H1 (cell line): ENCODE measurements at regions not wholly inside any gene's neighbourhood (a gene's known extent, or its start where the extent isn't known, plus 50 kb on each side); places are given as distances from the start of the nearest gene placed in this dataset.

Source experiments
- CTCF ChIA-PET: fragments of 300-600 bp; sonication (Branson Sonifier 250); formaldehyde crosslinking; loops from one replicate; lab custom pipeline; 2021; ENCODE audit not compliant: partially characterized antibody; lab: Charles Lee
- POLR2A ChIA-PET: fragments of 300-600 bp; sonication (Branson Sonifier 250); formaldehyde crosslinking; loops from one replicate; lab custom pipeline; 2021; ENCODE audit warnings: inconsistent platforms; ENCODE audit not compliant: partially characterized antibody; lab: Charles Lee
- DNase-seq, 2 experiments: peaks; one replicate each; pipeline versions ENCODE4 v3.0.0 to v3.0.0-alpha.2; 2010 to 2022; ENCODE audit warnings: low spot score in 2 of 2, low read depth in 1 of 2, mixed read lengths in 1 of 2
- FAIRE-seq: peaks from 2 replicates; lab custom pipeline; 2011; peaks lifted over from hg19 to GRCh38; lab: Jason Lieb, UNC
- H2AFZ ChIP-seq: 2 replicates; pipeline ENCODE4 v1.8.1; 2012; ENCODE audit warnings: low read length, inconsistent platforms
- H2AK5ac ChIP-seq: 2 replicates; pipeline ENCODE4 v1.6.1; 2013; ENCODE audit warnings: low read depth, low read length
- H2BK120ac ChIP-seq: replicated peaks from 2 replicates; pipeline ENCODE3; 2013; ENCODE audit warnings: low read depth, low read length, inconsistent platforms
- H2BK12ac ChIP-seq: 2 replicates; pipeline ENCODE4 v1.6.1; 2013; ENCODE audit warnings: low read depth, low read length
- H2BK15ac ChIP-seq: 2 replicates; pipeline ENCODE4 v1.6.1; 2013; ENCODE audit warnings: low read length
- H2BK20ac ChIP-seq: 2 replicates; pipeline ENCODE4 v1.6.1; 2013; ENCODE audit warnings: low read length
- H2BK5ac ChIP-seq: 2 replicates; pipeline ENCODE4 v1.6.1; 2013; ENCODE audit warnings: low read depth, low read length
- H3K14ac ChIP-seq: 2 replicates; pipeline ENCODE4 v1.6.1; 2013; ENCODE audit warnings: inconsistent platforms; ENCODE audit not compliant: insufficient read length
- H3K18ac ChIP-seq: 2 replicates; pipeline ENCODE4 v1.6.1; 2013; ENCODE audit warnings: low read length; ENCODE audit errors: extremely low read depth
- H3K23ac ChIP-seq: 2 replicates; pipeline ENCODE4 v1.6.1; 2013; ENCODE audit warnings: inconsistent platforms; ENCODE audit not compliant: insufficient read length
- H3K23me2 ChIP-seq: 2 replicates; pipeline ENCODE4 v1.6.1; 2013; ENCODE audit warnings: low read depth, low read length
- H3K27ac ChIP-seq: 2 replicates; pipeline ENCODE4 v1.6.1; 2011; ENCODE audit warnings: low read depth, low read length, inconsistent platforms
- H3K27me3 ChIP-seq, 4 experiments: replicated peaks in 1 of 4; 1 replicate in 1 of 4; 2 replicates in 3 of 4; pipeline versions ENCODE4 v1.6.1 to v1.8.1; 2011 to 2013; ENCODE audit warnings: low read length in 3 of 4, mild to moderate bottlenecking in 3 of 4, inconsistent platforms in 2 of 4, mixed read lengths in 2 of 4, moderate library complexity in 1 of 4; ENCODE audit not compliant: control insufficient read depth in 3 of 4, insufficient read depth in 3 of 4; ENCODE audit errors: extremely low read depth in 1 of 4
- H3K36me3 ChIP-seq, 4 experiments: 2 replicates each; pipeline versions ENCODE4 v1.6.1 to v1.8.1; 2011 to 2013; ENCODE audit warnings: mild to moderate bottlenecking in 4 of 4, low read length in 3 of 4, moderate library complexity in 2 of 4, control low read depth in 1 of 4, inconsistent platforms in 1 of 4; ENCODE audit not compliant: insufficient read depth in 4 of 4, control insufficient read depth in 2 of 4
- H3K4ac ChIP-seq: replicated peaks from 2 replicates; pipeline ENCODE3; 2013; ENCODE audit warnings: low read length, low read depth, mixed read lengths, inconsistent platforms; ENCODE audit not compliant: insufficient read length
- H3K4me1 ChIP-seq, 4 experiments: replicated peaks in 1 of 4; 1 replicate in 1 of 4; 2 replicates in 3 of 4; pipeline versions ENCODE4 v1.6.1 to v1.8.1; 2011 to 2013; ENCODE audit warnings: low read length in 3 of 4, inconsistent platforms in 2 of 4, mixed read lengths in 1 of 4; ENCODE audit not compliant: insufficient read depth in 4 of 4, control insufficient read depth in 3 of 4
- H3K4me2 ChIP-seq, 2 experiments: 2 replicates each; pipeline versions ENCODE4 v1.6.1 to v1.8.1; 2011 to 2013; ENCODE audit warnings: low read depth in 2 of 2, low read length in 2 of 2, control low read depth in 1 of 2, inconsistent platforms in 1 of 2, mild to moderate bottlenecking in 1 of 2; ENCODE audit not compliant: insufficient read depth in 1 of 2
- H3K4me3 ChIP-seq, 4 experiments: fragments of 200-600, 300-600 bp in 1 of 4; sonication (generic), shearing (Covaris generic), sonication (Bioruptor Twin) in 1 of 4; 2 replicates each; pipeline versions ENCODE4 v1.5.1 to v1.8.1; 2011 to 2016; ENCODE audit warnings: low read length in 4 of 4, low read depth in 3 of 4, control low read depth in 2 of 4, inconsistent platforms in 2 of 4, mild to moderate bottlenecking in 2 of 4, mixed read lengths in 1 of 4, moderate library complexity in 1 of 4; ENCODE audit not compliant: insufficient read depth in 2 of 4; ENCODE audit errors: extremely low read depth in 1 of 4
- H3K56ac ChIP-seq: replicated peaks from 2 replicates; pipeline ENCODE3; 2013; ENCODE audit warnings: low read depth, mild to moderate bottlenecking, mixed read lengths, low read length, inconsistent platforms; ENCODE audit not compliant: insufficient read length
- H3K79me1 ChIP-seq: 2 replicates; pipeline ENCODE4 v1.6.1; 2013; ENCODE audit warnings: low read depth, low read length, control low read depth
- H3K79me2 ChIP-seq, 2 experiments: 2 replicates each; pipeline versions ENCODE4 v1.6.1 to v1.8.1; 2012 to 2013; ENCODE audit warnings: low read length in 2 of 2, mild to moderate bottlenecking in 2 of 2, inconsistent platforms in 1 of 2; ENCODE audit not compliant: insufficient read depth in 2 of 2, control insufficient read depth in 1 of 2
- H3K9ac ChIP-seq, 4 experiments: replicated peaks in 1 of 4; 1 replicate in 1 of 4; 2 replicates in 3 of 4; pipeline versions ENCODE4 v1.6.1 to v1.8.1; 2011 to 2013; ENCODE audit warnings: low read depth in 3 of 4, low read length in 3 of 4, control low read depth in 2 of 4, mild to moderate bottlenecking in 2 of 4, moderate library complexity in 2 of 4, inconsistent platforms in 1 of 4; ENCODE audit errors: extremely low read depth in 1 of 4
- H3K9me3 ChIP-seq, 2 experiments: 2 replicates each; pipeline versions ENCODE4 v1.6.1 to v1.8.1; 2012 to 2013; ENCODE audit warnings: mild to moderate bottlenecking in 2 of 2, moderate library complexity in 2 of 2, control low read depth in 1 of 2, inconsistent platforms in 1 of 2, low read depth in 1 of 2, low read length in 1 of 2, mixed read lengths in 1 of 2; ENCODE audit not compliant: insufficient read depth in 2 of 2
- H4K20me1 ChIP-seq, 2 experiments: replicated peaks in 1 of 2; 2 replicates each; pipeline versions ENCODE3 to v1.8.1; 2011 to 2013; ENCODE audit warnings: inconsistent platforms in 2 of 2, low read length in 2 of 2, mild to moderate bottlenecking in 1 of 2; ENCODE audit not compliant: insufficient read depth in 2 of 2, control insufficient read depth in 1 of 2
- H4K5ac ChIP-seq: 2 replicates; pipeline ENCODE4 v1.6.1; 2013; ENCODE audit warnings: low read length, low read depth, mixed read lengths, inconsistent platforms; ENCODE audit not compliant: insufficient read length
- H4K8ac ChIP-seq: 2 replicates; pipeline ENCODE4 v1.8.0; 2013; ENCODE audit warnings: mild to moderate bottlenecking, moderate library complexity, low read length, inconsistent platforms; ENCODE audit not compliant: insufficient read depth; ENCODE audit errors: extremely low read depth
- H4K91ac ChIP-seq: replicated peaks from 2 replicates; pipeline ENCODE3; 2013; ENCODE audit warnings: low read length, mixed read lengths, inconsistent platforms; ENCODE audit not compliant: insufficient read length
- CEBPB ChIP-seq: IDR thresholded peaks from 2 replicates; pipeline ENCODE4 v1.6.1; 2012; ENCODE audit warnings: low read depth, low read length
- CTCF ChIP-seq, 3 experiments: IDR thresholded peaks; 1 replicate in 2 of 3; 2 replicates in 1 of 3; pipeline versions ENCODE4 v1.5.1 to v1.6.1; 2011; ENCODE audit warnings: low read length in 3 of 3, mild to moderate bottlenecking in 3 of 3, inconsistent platforms in 2 of 3, low read depth in 1 of 3, moderate library complexity in 1 of 3; ENCODE audit not compliant: insufficient read depth in 1 of 3; ENCODE audit errors: control extremely low read depth in 1 of 3
- MAFK ChIP-seq: IDR thresholded peaks from 2 replicates; pipeline ENCODE4 v1.6.1; 2012; ENCODE audit warnings: low read depth, mild to moderate bottlenecking, improper control_type of control experiment, low read length
- SIX5 ChIP-seq: IDR thresholded peaks from 2 replicates; pipeline ENCODE4 v1.6.1; 2011; ENCODE audit warnings: mild to moderate bottlenecking, low read depth, low read length
- SP4 ChIP-seq: IDR thresholded peaks from 2 replicates; pipeline ENCODE4 v1.6.1; 2012; ENCODE audit warnings: low read length, inconsistent platforms
- TAF7 ChIP-seq: optimal IDR thresholded peaks from 2 replicates; pipeline ENCODE3; 2011; ENCODE audit warnings: low read depth, mild to moderate bottlenecking, inconsistent platforms, low read length, moderate library complexity, borderline replicate concordance
- TBP ChIP-seq: IDR thresholded peaks from 2 replicates; pipeline ENCODE4 v1.6.1; 2011; ENCODE audit warnings: low read depth, low read length, improper control_type of control experiment
- TEAD4 ChIP-seq: IDR thresholded peaks from 2 replicates; pipeline ENCODE4 v1.6.1; 2012; ENCODE audit warnings: low read depth, low read length, inconsistent platforms, mixed read lengths
- USF2 ChIP-seq: IDR thresholded peaks from 2 replicates; pipeline ENCODE4 v1.6.1; 2011; ENCODE audit warnings: low read length, improper control_type of control experiment
- WGBS, 2 experiments: shearing (Covaris generic) in 1 of 2; methylation state at CpG; one replicate each; pipeline versions ENCODE4 v1.1.6 to v1.1.7; 2013 to 2015; ENCODE audit warnings: low lambda C conversion rate in 2 of 2, mixed read lengths in 2 of 2, inconsistent platforms in 1 of 2, low coverage in 1 of 2, missing lambda C conversion rate in 1 of 2; ENCODE audit not compliant: insufficient replicate concordance in 2 of 2, insufficient coverage in 1 of 2, insufficient read length in 1 of 2; ENCODE audit errors: extremely low coverage in 1 of 2, missing lambda C conversion rate in 1 of 2; 5-methylcytosine and 5-hydroxymethylcytosine counted together

- Histone ChIP-seq H4K5ac (no peak overlapping the region), H3K4me3 (no peak overlapping the region), H2BK20ac (no peak overlapping the region), H2BK5ac (no peak overlapping the region), H3K18ac (no peak overlapping the region), H3K56ac (no peak overlapping the region), H3K27me3 (no peaks in the 10 kb centered on the region), H3K23me2 (no peaks in the 10 kb centered on the region; the same call in 1 of the 2 replicates), H2BK15ac (no peak overlapping the region), H3K4ac (no peak overlapping the region), H4K20me1 (no peaks in the 10 kb centered on the region), H3K36me3 (no peaks in the 10 kb centered on the region), H3K79me2 (no peaks in the 10 kb centered on the region), H4K91ac (no peak overlapping the region), H2BK12ac (no peak overlapping the region), H2BK120ac (no peak overlapping the region), H3K23ac (no peak overlapping the region), H3K9ac (no peak overlapping the region), H3K14ac (no peak overlapping the region), H2AK5ac (no peak overlapping the region), H3K9me3 (peaks cover 2 to 5% of the 10 kb centered on the region in 2 experiments; a peak in 1 of 4 replicates), H3K79me1 (no peaks in the 10 kb centered on the region), H3K27ac (no peak overlapping the region), H3K4me1 (no peaks in the 10 kb centered on the region), H4K8ac (no peak overlapping the region), H2AFZ (no peak overlapping the region), H3K4me2 (no peak overlapping the region)
- ChIA-PET POLR2A (interaction anchor here (1.2 kb wide), 1 partner anchor 9 kb away, joined by 4 read pairs; no protein-coding TSS in a partner anchor), CTCF (interaction anchor here (1.8 kb wide), 1 partner anchor 10 kb away, joined by 7 read pairs; no protein-coding TSS in a partner anchor)
- FAIRE-seq = no peak
- TF ChIP-seq TBP (no peak), MAFK (no peak), SP4 (no peak), USF2 (no peak), TAF7 (no peak), TEAD4 (no peak), SIX5 (no peak), CEBPB (no peak), CTCF (IDR thresholded peaks at IDR 0.05; ENCODE audit: control extremely low read depth in 1 of 3, insufficient read depth in 1 of 3, low read depth in 1 of 3, low read length in 3 of 3) (no peak)
- WGBS, 2 experiments = 83% methylated on average over 9 of the region's 9 CpGs; no CpG with 5 or more reads in 1 of the 2 experiments
- DNase-seq = no peak
Measured at GRCh38 chr1:244313346-244313745, 138.4 kb downstream of the ADSS2 start.
